Kidney (tissue), 13 donors: ENCODE measurements at regions not wholly inside any gene's neighbourhood (a gene's known extent, or its start where the extent isn't known, plus 50 kb on each side); places are given as distances from the start of the nearest gene placed in this dataset.
A peak's percentile ranks its signal among the peaks of the same experiment; 100 is the strongest.

Experiments
- DNase-seq, 5 donors: peaks; one replicate each; pipeline ENCODE4 v3.0.0-alpha.2; 2013 to 2020
- FAIRE-seq: peaks from 2 replicates; lab custom pipeline; 2012; peaks lifted over from hg19 to GRCh38; lab: Jason Lieb, UNC
- H3K27ac ChIP-seq, 2 donors: one replicate each; pipeline ENCODE4 v1.7.0; 2013; ENCODE audit warnings: low read depth in 2 of 2, low read length in 2 of 2, inconsistent platforms in 1 of 2
- H3K27me3 ChIP-seq: one replicate; pipeline ENCODE4 v1.7.1; 2013; ENCODE audit warnings: low read length, inconsistent platforms; ENCODE audit not compliant: control insufficient read depth, insufficient read depth
- H3K36me3 ChIP-seq, 3 donors: one replicate each; pipeline versions ENCODE4 v1.7.0 to v1.7.1; 2013; ENCODE audit warnings: low read length in 3 of 3, control low read depth in 1 of 3, inconsistent platforms in 1 of 3; ENCODE audit not compliant: insufficient read depth in 3 of 3, control insufficient read depth in 2 of 3
- H3K4me1 ChIP-seq, 3 donors: one replicate each; pipeline versions ENCODE4 v1.7.0 to v1.7.1; 2013; ENCODE audit warnings: low read length in 3 of 3, inconsistent platforms in 1 of 3, low read depth in 1 of 3; ENCODE audit not compliant: control insufficient read depth in 2 of 3, insufficient read depth in 2 of 3
- H3K4me3 ChIP-seq, 3 donors: one replicate each; pipeline versions ENCODE4 v1.7.0 to v1.8.1; 2013; ENCODE audit warnings: low read length in 3 of 3, control low read depth in 1 of 3, inconsistent platforms in 1 of 3
- H3K9ac ChIP-seq, 3 donors: one replicate each; pipeline versions ENCODE4 v1.7.0 to v1.7.1; 2013; ENCODE audit warnings: low read length in 3 of 3, control low read depth in 1 of 3, inconsistent platforms in 1 of 3
- H3K9me3 ChIP-seq, 3 donors: one replicate each; pipeline versions ENCODE4 v1.7.0 to v1.7.1; 2013; ENCODE audit warnings: low read length in 3 of 3, control low read depth in 1 of 3, inconsistent platforms in 1 of 3; ENCODE audit not compliant: control insufficient read depth in 2 of 3, insufficient read depth in 1 of 3
- CTCF ChIP-seq: IDR thresholded peaks from 3 replicates; pipeline ENCODE4 v1.5.1; 2012; ENCODE audit warnings: mild to moderate bottlenecking, moderate library complexity, borderline replicate concordance; ENCODE audit not compliant: insufficient read depth; ENCODE audit errors: extremely low read depth
- intact Hi-C: fragments of 100-400 bp; cut with DNase I; formaldehyde crosslinking; loops from one replicate; pipeline ENCODE4 v1.11.1; 2022
- donor health status: control.
- donor health status: control.
- donor health status: control.
- donor health status: control.
- donor health status: control.
- donor health status: DM: yes; HTN: yes; CAD: no.
- donor health status: Normal renal cell carcinoma (clear cell type).

GRCh38 chr3:102248981-102249705 lies 185.7 kb upstream of the ZPLD1 start:
- H3K4me1 ChIP-seq = no peaks in the 10 kb centered on the region
- no peak overlapping the region for H3K27ac ChIP-seq
- DNase-seq (no peak), FAIRE-seq (no peak)
- TF ChIP-seq CTCF = no peak
- intact Hi-C loops = no loop called here
- no peaks in the 10 kb centered on the region for H3K27me3 ChIP-seq
- no peak overlapping the region for H3K9ac ChIP-seq
- H3K4me3 ChIP-seq = no peak overlapping the region
- H3K9me3 ChIP-seq = no peaks in the 10 kb centered on the region
- no peaks in the 10 kb centered on the region for H3K36me3 ChIP-seq

- no peak overlapping the region for H3K27ac ChIP-seq
Observed at GRCh38 chr3:102255736-102256135, 179.1 kb upstream of the ZPLD1 start.

GRCh38 chr3:102258666-102259227 lies 176.1 kb upstream of the ZPLD1 start:
- DNase-seq (no peak), FAIRE-seq (peak; percentile 42)
- no peak overlapping the region for H3K27ac ChIP-seq
- H3K4me1 ChIP-seq = no peaks in the 10 kb centered on the region
- no peaks in the 10 kb centered on the region for H3K9me3 ChIP-seq
- TF ChIP-seq CTCF = no peak
- no peak overlapping the region for H3K9ac ChIP-seq
- H3K36me3 ChIP-seq = no peaks in the 10 kb centered on the region
- no peaks in the 10 kb centered on the region for H3K27me3 ChIP-seq
- H3K4me3 ChIP-seq = no peak overlapping the region
- intact Hi-C loops = no loop called here

More at GRCh38 chr3:102255736-102256135, 179.1 kb upstream of the ZPLD1 start:
- DNase-seq (no peak), FAIRE-seq (no peak)
- no peak for TF ChIP-seq CTCF
- Histone ChIP-seq H3K4me1 (no peaks in the 10 kb centered on the region), H3K9me3 (no peaks in the 10 kb centered on the region), H3K27me3 (no peaks in the 10 kb centered on the region), H3K4me3 (no peak overlapping the region), H3K36me3 (no peaks in the 10 kb centered on the region), H3K9ac (no peak overlapping the region)
- intact Hi-C loops = no loop called here
